ENCODE measurements at regions not wholly inside any gene's neighbourhood (a gene's known extent, or its start where the extent isn't known, plus 50 kb on each side); places are given as distances from the start of the nearest gene placed in this dataset.

GRCh38 chr18:56221195-56222065 is 417.0 kb downstream of the TXNL1 start:
- H3K27ac ChIP-seq: no peak overlapping the region
- H3K36me3 ChIP-seq: no peaks in the 10 kb centered on the region
- TF ChIP-seq CTCF (IDR thresholded peaks at IDR 0.05; ENCODE audit: low read depth, low read length): no peak
- H3K4me3 ChIP-seq (ENCODE audit: low read depth, low read length): no peak overlapping the region
- H3K27me3 ChIP-seq (ENCODE audit: insufficient read depth, low read depth, severe bottlenecking): no peaks in the 10 kb centered on the region
- DNase-seq: peak; percentile 70
- H3K9me3 ChIP-seq (ENCODE audit: severe bottlenecking): peaks cover 3% of the 10 kb centered on the region

- Histone ChIP-seq H3K36me3 (no peaks in the 10 kb centered on the region), H3K9me3 (ENCODE audit: severe bottlenecking) (peaks cover 3% of the 10 kb centered on the region), H3K27me3 (ENCODE audit: insufficient read depth, low read depth, severe bottlenecking) (no peaks in the 10 kb centered on the region), H3K4me3 (ENCODE audit: low read depth, low read length) (no peak overlapping the region), H3K27ac (no peak overlapping the region)
- no peak for DNase-seq
- TF ChIP-seq CTCF (IDR thresholded peaks at IDR 0.05; ENCODE audit: low read depth, low read length): no peak
Observed at GRCh38 chr18:56217406-56217805, 421.0 kb downstream of the TXNL1 start.

- no peak for DNase-seq
- Histone ChIP-seq H3K36me3 (no peaks in the 10 kb centered on the region), H3K27ac (no peak overlapping the region), H3K27me3 (ENCODE audit: insufficient read depth, low read depth, severe bottlenecking) (no peaks in the 10 kb centered on the region), H3K4me3 (ENCODE audit: low read depth, low read length) (no peak overlapping the region), H3K9me3 (ENCODE audit: severe bottlenecking) (peaks cover 3% of the 10 kb centered on the region)
- no peak for TF ChIP-seq CTCF (IDR thresholded peaks at IDR 0.05; ENCODE audit: low read depth, low read length)
Observed at GRCh38 chr18:56214706-56215105, 423.7 kb downstream of the TXNL1 start.

GRCh38 chr18:56210520-56210919 is 427.9 kb downstream of the TXNL1 start:
- TF ChIP-seq CTCF (IDR thresholded peaks at IDR 0.05; ENCODE audit: low read depth, low read length): no peak
- no peak overlapping the region for H3K4me3 ChIP-seq (ENCODE audit: low read depth, low read length)
- no peaks in the 10 kb centered on the region for H3K36me3 ChIP-seq
- H3K27ac ChIP-seq: no peak overlapping the region
- DNase-seq: peak; percentile 53
- no peaks in the 10 kb centered on the region for H3K9me3 ChIP-seq (ENCODE audit: severe bottlenecking)
- H3K27me3 ChIP-seq (ENCODE audit: insufficient read depth, low read depth, severe bottlenecking): no peaks in the 10 kb centered on the region

GRCh38 chr18:56207989-56208388 is 430.4 kb downstream of the TXNL1 start:
- Histone ChIP-seq H3K27ac (no peak overlapping the region), H3K36me3 (no peaks in the 10 kb centered on the region), H3K4me3 (ENCODE audit: low read depth, low read length) (no peak overlapping the region), H3K9me3 (ENCODE audit: severe bottlenecking) (peaks cover 7% of the 10 kb centered on the region), H3K27me3 (ENCODE audit: insufficient read depth, low read depth, severe bottlenecking) (no peaks in the 10 kb centered on the region)
- no peak for DNase-seq
- TF ChIP-seq CTCF (IDR thresholded peaks at IDR 0.05; ENCODE audit: low read depth, low read length): no peak

- Histone ChIP-seq H3K4me3 (ENCODE audit: low read depth, low read length) (no peak overlapping the region), H3K27me3 (ENCODE audit: insufficient read depth, low read depth, severe bottlenecking) (no peaks in the 10 kb centered on the region), H3K36me3 (no peaks in the 10 kb centered on the region), H3K27ac (no peak overlapping the region), H3K9me3 (ENCODE audit: severe bottlenecking) (peaks cover 7% of the 10 kb centered on the region)
- TF ChIP-seq CTCF (IDR thresholded peaks at IDR 0.05; ENCODE audit: low read depth, low read length): no peak
- DNase-seq: no peak
Observed at GRCh38 chr18:56204052-56204451, 434.3 kb downstream of the TXNL1 start.
